ENCODE measurements at regions not wholly inside any gene's neighbourhood (a gene's known extent, or its start where the extent isn't known, plus 50 kb on each side); places are given as distances from the start of the nearest gene placed in this dataset.
"Not testable (repeated sequence)": the region's sequence is repeated elsewhere in the genome, so short reads cannot be mapped to it uniquely, and the experiment has no call there.

DNA sequence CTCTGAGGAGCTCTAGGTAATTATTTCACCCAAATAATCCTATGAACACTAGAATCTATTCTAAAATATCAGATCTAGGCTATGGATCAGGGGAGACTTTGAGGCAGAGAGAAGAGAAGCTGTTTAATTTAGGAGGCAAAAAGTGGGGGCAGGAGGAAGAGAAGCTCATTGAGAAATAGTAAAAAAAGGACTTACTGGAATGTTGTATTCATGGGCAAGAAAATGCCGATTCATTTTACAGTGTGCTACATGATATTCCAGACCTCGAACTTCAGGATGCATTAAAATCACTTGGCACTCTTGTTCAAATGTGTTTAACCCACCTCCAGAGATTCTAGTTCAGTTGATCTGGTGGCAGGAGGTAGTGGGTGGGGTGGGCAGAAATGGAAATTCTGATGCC is 109.5 kb upstream of the ITGB1 start:
- no peak for DNase-seq

DNA sequence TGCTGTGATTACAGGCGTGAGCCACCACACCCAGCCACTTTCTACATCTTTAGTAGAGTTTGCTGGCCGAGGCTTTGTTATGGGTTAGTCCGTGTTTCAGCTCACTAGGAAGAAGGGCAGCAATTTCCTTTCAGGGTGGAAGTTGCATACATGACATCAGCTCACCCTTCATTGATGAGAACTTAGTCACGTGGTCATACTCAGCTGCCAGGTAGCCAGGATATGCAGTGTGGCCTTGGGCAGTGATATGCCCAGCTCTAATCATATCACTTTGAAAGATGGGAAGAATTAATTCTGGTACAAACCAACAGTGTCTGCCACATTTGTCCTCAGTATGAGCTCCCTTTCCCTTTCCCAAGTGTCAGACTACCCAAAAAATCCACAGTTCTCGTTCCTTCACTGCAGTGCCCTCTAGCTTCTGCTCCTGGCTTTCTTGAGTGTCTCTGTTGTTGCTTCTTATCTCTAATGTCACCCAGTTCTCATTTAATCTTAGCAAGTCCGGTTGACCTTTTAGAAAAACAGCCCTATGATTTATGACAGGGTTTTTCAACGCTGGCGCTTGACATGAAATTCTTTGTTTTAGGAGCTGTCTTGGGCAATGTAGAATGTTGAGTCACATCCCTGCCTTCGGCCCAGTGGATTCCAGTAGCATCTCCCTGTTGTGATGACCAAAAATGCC is 108.7 kb upstream of the ITGB1 start:
- DNase-seq, result no peak

DNA sequence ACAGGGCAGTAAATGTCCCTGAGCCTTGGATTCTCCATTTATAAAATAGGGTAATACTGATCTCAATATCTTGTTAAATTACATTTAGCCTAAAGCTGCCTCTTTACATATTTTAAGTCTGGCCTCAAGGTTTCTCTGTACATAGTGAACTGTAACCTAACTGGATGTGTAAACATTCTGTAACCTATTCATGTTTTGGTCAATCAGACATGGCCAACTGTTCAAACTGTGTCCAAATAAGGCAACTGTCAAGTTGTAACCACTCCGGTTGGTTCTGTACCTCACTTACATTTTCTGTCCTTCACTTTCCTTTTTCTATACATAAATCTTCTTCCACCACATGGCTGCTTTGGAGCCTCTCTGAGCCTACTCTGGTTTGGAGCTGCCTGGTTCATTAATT is 107.1 kb upstream of the ITGB1 start:
- DNase-seq, result no peak

DNA sequence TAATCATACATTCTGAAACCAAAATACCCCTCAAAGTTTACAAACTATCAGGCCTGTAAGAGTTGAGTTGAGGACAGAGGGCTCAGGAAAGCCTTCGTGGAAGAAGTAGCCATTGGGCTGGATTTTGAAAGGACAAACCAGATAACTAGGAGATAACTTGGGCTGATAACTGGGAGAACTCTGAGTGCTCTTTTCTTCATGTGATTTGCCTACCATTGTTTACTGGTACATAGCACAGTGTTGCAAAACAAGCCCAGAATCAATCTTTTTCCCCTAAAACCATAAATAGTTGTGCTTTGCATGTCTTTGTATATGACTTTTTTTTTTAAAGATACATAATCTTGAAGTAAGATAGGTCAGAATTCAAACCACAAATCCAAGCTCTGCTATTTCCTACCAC is 106.7 kb upstream of the ITGB1 start:
- DNase-seq, result no peak

DNA sequence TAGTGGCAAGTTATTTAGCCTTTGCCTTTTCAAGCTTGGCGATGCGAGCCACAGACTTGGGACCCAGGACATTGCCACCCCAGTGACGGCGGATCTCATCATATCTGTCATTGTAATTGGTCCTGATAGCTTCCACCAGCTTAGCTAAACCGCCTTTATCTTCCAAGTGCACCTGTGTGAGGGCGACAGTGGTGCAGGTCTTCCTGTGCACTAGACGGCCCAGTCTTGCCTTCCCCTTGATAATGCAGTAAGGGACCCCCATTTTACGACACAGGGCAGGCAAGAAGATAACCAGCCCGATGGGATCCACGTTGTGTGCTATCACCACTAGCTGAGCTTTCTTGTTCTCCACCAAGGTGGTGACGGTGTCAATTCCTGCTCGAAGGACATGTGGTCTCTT is 99.6 kb upstream of the ITGB1 start:
- DNase-seq, result no peak

DNA sequence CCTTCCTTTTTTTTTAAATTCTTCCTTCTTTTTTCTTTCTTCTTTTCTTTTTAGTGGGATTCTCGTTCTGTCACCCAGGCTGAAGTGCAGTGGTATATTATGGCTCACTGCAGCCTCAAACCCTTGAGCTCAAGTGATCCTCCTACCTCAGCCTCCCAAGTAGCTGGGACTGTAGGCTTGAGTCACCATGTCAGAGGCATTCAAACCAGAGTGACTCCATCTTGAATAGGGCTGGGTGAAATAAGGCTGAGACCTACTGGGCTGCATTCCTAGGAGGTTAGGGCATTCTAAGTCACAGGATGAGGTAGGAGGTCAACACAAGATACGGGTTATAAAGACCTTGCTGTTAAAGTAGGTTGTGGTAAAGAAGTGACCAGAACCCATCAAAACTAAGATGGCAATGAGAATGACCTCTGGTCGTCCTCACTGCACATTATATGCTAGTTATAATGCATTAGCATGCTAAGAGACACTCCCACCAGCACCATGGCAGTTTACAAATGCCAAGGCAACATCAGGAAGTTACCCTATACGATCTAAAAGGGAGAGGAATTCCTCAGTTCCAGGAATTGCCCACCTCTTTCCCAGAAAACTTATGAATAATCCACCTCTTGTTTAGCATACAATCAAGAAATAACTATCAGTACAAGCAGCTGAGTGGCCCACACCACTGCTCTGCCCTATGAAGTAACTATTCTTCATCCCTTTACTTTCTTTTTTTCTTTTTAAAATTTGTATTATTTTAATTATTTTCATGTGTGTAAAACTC is 99.0 kb upstream of the ITGB1 start:
- DNase-seq, result no peak

DNA sequence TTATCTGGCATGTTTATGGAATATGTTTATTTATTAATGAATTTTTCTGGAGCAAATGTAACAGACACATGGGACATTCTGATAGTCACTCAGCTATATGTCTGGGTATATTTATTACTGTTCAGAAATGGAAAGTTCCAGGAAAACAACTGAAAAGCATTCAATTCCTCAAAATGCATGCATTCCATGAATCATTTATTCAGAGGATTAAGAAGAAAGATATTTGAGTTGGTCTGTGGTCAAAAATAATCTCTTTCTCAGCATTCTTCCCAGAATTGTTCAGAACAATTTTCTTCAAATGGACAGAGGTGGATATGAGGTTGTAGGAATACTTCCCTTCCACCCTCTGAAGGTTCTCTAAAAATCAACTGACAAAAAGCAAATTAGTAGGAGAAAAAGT is 97.6 kb upstream of the ITGB1 start:
- no peak for DNase-seq

DNA sequence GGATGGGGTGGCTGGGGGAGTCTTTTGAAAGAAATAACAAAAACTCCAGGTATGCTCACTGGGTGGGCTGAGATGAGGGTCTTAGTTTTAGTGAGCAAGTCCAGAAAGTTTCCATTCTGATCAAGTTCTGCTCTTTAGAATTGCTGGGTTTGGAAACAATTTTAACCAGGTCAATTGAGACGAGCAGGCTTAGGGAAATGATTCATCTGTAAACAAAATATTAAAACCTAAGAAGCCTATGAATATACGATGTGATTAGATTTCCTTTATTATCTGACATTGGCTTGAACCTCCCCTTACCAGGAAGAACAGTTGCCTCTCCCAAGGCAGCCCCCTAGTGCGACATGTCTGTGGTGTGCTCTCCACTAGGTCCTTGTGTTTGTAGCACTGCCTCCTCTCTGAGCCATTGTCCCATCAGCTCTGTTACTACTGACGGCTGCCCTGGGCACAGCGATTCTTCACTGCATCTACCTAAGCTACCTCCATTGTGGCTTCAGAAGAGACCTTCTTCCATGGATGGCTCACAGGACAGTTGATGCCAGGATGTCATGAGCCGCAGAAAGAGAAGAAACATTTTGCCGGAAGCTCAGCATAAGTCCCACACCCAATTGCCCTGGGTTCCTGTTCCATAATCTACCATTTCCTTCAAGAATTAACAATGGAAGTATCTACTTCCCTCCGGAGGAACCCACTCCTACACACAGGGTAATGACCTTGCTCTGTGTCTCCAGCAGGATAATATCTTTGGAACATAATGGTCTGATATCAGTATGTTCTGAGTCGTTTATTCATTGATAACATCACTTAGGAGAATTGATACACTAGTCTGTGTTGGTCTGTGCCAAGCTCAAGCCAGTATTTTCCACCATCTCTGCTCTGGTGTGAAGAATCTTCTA is 95.1 kb upstream of the ITGB1 start:
- no peak for DNase-seq

DNA sequence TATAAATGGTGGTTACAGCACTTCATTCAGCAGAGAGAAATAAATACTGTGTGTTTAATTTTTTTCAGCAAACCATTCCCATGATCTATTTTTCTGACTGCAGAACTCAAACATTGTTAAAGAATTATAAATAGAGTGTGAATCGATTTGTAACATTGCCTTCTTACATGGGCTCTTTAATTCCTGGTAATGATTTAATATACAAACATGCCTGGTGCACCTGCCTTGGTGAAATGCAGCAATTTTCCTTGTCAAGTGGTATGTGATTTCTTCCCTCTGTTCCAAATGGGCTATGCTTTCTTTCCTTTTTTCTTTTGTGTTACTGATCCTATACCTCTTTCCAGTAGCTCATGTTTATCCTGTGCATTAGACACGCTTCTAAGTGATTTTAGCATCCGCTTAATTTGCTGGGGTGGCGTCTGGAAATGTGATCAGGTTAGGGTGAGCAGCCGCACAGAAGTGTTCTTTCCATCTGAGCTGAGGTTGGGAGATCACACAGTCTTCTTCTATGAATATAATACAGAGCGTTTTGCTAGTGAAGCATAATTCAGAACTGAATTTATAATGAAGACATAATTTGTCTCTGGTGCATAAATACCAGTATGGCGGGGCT is 94.3 kb upstream of the ITGB1 start:
- DNase-seq, result no peak

DNA sequence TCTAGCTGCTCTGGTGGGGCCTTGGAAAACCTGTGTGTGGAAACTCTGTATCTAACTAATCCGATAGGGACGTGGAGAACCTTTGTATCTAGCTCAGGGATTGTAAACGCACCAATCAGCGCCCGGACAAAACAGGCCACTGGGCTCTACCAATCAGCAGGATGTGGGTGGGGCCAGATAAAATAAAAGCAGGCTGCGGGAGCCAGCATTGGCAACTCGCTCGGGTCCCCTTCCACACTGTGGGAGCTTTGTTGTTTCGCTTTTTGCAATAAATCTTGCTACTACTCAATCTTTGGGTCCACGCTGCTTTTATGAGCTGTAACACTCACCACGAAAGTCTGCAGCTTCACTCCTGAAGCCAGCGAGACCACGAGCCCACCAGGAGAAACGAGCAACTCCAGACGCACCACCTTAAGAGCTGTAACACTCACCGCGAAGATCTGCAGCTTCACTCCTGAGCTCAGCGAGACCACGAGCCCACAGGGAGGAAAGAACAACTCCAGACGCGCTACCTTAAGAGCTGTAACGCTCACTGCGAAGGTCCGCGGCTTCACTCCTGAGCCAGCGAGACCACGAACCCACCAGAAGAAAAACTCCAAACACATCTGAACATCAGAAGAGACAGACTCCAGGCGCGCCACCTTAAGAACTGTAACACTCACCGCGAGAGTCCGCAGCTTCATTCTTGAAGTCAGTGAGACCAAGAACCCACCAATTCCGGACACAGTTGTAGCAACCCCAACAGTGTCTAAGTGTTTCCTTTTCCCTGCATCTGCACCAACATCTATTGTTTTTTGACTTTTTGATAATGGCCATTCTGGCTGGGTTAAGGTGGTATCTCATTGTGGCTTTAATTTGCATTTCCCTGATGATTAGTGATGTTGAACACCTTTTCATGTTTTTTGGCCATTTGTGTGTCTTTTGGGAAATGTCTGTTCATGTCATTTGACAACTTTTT is 92.2 kb upstream of the ITGB1 start:
- DNase-seq, result not testable (repeated sequence)

DNA sequence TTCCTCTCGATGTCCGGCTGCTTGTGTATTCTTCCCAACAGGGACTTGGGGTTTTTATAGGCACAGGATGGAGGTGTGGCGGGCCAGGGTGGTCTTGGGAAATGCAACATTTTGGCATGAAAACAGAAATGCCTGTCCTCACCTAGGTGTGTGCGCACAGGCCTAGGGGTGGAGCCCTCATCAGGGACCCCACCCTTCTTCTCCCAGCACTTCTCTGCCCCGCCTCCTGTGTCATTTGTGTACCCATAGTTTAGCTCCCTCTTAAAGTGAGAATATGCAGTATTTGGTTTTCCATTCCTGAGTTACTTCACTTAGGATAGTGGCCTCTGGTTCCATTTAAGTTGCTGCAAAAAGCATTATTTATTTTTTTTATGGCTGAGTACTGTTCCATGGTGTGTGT is 90.2 kb upstream of the ITGB1 start:
- no peak for DNase-seq

DNA sequence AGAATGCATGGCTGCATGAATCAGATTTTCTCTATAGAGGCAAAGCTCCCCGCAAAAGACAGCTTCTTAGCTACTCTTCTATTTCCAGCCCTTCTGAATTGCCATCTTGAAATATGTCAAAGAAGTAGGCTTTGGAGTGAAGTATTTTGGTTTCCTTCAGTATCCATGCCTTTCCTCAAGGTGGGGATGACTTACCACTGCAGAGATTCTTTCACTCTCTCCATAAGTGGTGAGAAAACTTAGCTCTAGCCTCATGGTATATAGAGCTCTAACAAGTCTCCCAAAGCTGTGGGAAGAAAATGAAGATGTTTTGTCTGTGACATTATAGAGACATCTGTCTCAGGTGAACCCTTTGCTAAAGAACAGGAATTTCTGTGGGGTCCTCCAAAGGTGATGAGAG is 89.6 kb upstream of the ITGB1 start:
- DNase-seq, result no peak

DNA sequence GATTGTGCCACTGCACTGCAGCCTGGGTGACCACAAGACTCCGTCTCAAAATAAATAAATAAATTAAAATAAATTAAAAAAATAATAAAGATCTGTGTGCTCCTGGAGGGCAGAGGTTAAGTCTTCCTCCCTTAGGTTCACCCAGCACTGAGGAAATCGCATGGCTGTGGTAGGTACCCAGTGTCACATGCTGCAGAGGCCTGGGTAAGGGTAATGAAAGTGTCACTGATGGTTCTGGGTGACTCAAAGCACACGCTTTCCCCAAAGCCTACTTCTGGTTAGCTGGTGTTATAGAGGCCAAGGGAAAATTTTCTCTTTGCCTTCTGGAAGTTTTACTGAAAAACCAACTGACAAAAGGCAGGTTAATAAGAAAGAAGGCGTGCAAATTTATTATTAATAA is 88.8 kb upstream of the ITGB1 start:
- DNase-seq, result no peak

DNA sequence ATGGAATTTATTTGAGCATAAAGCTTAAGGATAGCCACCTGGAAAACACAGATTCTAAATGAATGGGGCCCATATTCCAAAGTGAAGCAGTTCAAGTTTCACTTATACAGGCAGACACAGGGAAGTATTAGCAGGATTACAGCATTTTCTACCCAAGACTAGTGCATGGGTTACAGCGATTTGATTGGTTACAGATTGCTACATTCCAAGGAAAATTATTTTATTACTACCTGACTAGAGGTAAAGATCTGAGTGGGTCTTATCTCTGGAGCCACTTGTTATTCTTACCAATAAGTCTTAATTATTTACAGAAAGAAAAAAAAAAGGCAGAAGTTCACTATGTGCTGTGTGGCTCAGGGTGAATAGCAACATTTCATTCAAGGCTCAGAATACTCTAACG is 87.4 kb upstream of the ITGB1 start:
- no peak for DNase-seq

DNA sequence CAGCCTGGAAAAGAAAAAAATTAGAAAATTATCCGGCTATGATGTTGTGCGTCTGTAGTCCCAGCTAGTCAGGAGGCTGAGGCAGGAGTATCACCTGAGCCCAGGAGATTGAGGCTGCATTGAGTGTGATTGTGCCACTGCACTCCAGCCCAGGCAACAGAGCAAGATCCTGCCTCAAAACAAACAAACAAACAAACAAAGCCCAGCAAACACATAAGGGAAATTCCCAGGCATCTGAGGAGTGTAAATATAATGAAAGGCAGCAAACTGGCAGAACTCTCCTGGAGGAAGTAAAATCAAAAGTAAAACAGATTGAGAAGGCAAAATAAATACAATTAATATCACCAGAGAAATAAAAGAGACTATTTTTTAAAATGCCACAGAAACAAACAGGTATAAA is 84.5 kb upstream of the ITGB1 start:
- DNase-seq, result no peak

DNA sequence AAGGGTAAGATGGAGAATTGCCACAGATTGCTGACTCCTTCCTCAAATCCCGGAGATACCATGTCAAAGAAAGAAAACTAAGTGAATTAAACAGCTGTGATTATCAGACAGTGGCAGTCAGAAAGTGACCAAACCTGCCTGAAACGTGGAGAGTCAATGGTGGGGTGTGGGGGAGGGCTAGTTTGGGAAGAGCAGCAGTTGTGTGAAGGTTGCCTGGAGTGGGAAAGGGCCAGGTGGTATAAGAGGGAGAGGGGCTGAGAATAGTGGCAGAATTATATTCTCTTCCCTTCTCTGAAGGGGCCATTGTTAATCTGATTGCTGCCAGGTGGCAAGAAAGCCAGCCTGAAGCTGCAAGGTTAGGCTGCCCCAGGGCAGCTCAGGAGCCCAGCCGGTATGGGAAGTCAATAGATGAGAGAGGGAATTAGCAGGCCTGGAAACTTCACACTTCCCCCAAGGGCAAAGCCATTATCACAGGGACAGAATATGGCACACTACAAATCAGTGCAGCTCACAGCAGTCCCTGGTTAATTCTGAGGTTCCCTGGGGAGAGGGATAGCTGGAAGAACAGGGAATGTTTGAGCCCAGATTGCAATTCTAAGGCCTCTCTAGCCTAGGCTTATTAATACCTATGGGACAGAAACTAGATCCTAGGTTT is 83.9 kb upstream of the ITGB1 start:
- DNase-seq, result no peak

DNA sequence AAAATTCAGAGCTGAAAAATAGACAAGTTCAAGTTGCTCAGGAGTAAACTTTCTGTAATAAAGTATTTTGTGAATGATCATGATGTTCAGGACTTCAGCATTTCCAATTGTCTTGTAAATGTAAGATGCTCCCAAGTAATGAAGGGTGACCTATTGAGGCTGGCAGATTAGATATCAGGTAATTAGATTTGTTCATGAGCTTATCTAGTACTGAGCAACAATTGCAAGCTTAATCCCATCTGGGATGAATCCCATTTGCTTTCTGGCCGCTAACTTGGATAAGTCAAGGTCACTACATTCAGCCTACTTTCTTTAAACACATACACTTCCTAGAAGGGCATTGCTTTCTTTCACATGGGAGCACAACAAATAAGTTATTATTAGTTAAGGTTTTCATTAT is 82.4 kb upstream of the ITGB1 start:
- no peak for DNase-seq

DNA sequence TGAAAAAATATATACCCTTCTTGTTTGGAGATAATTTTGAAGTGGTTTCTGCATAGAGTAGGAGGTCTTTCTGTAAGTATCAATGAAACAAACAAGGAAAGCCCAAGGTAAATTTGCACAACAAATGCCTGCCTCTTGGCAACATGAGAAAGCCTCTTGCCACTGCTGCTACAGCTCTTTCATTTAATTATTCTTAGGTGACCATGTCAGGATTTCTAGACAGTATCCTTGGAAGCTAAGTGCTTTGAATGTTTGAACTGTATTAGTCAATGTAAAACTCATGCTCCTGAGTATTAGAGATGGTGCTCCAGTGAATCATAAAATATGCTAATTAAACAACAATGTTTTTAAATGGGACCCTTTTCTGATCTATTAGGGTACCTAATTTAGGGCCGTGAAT is 81.2 kb upstream of the ITGB1 start:
- no peak for DNase-seq

DNA sequence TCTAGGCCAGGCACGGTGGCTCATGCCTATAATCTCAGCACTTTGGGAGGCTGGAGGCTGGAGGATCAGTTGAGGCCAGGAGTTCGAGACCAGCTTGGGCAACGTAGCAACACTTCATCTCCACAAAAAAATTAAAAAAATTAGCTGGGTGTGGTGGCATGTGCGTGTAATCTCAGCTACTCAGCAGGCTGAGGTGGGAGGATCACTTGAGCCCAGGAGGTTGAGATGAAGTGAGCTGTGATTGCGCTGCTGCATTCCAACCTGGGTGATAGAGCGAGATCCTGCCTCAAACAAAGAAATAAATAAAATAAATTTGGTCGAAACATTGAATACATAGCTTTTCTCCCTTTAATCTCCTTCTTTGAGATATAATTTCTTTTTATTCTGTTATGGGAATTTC is 80.6 kb upstream of the ITGB1 start:
- no peak for DNase-seq

DNA sequence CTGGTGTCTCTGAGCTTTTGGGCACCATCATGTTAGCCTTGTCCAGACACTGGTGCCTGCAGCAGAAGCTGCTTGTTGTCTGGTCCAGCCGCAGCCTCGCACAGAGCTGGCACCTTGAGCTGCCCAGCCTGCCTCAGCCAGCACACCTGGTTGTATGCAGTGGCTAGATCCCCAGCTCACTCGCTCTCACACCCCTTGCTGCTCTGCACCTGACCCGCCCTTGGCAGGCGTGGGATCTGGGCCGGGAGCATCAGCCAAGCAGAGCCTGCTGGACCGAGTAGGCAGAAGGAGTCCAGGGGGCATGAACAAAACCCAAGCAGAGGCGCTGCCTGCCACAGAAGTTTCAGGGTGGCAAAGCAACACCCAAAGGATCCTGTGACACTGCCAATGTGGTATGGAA is 79.7 kb upstream of the ITGB1 start:
- no peak for DNase-seq

DNA sequence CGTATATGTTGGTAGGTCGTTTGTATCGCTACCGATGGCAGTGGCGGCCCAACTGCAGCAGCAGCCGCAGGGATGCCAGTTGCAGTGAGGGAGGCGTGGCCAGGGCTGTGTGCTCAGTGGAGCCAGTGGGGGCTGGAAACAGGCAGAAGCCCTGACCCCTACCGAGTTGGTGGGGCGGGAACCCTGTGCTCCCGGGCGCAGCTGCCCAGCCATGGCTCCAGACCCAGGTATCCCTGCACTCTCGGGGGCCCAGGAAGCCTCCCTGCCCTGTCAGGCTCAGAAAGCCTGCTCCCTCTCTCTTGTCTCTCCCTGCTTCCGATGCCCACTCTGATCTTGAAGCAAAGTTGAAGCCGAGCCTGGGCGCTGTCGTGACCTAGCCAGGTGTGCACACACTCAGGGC is 78.6 kb upstream of the ITGB1 start:
- no peak for DNase-seq

DNA sequence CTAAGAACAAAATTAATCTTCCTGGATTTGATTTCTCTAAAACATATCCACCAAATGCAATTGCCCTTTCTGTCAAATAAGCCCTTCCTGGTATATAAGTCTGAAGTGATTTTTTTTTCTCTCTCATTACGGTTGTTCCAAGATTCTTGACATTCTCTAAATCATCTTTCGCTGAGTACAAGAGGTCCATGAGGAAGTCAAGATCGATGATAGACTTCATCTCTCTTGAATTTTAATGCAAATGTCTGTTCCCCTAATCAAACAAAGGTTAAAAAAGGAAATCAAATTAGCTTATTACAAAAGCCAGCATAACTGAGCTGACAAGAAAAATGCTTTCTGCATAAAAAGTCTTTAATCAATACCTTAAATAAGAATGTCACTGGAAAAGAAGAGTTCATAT is 77.4 kb upstream of the ITGB1 start:
- no peak for DNase-seq
